ENCODE measurements at regions not wholly inside any gene's neighbourhood (a gene's known extent, or its start where the extent isn't known, plus 50 kb on each side); places are given as distances from the start of the nearest gene placed in this dataset.

GRCh38 chr10:130871406-130871805 lies 440.1 kb downstream of the TCERG1L start:
- TF ChIP-seq CTCF (IDR thresholded peaks at IDR 0.05) (no peak), POLR2A (IDR thresholded peaks at IDR 0.05) (no peak)
